HUES6 (cell line): ENCODE measurements at regions not wholly inside any gene's neighbourhood (a gene's known extent, or its start where the extent isn't known, plus 50 kb on each side); places are given as distances from the start of the nearest gene placed in this dataset.

ENCODE experiments used
- H3K27ac ChIP-seq: 2 replicates; pipeline ENCODE4 v1.7.0; 2013; ENCODE audit warnings: low read depth, mild to moderate bottlenecking, low read length, inconsistent platforms
- H3K27me3 ChIP-seq: 2 replicates; pipeline ENCODE4 v1.6.1; 2013; ENCODE audit warnings: low read length; ENCODE audit not compliant: control insufficient read depth, insufficient read depth
- H3K36me3 ChIP-seq: 2 replicates; pipeline ENCODE4 v1.6.1; 2013; ENCODE audit warnings: low read length; ENCODE audit not compliant: control insufficient read depth, insufficient read depth
- H3K4me1 ChIP-seq: 2 replicates; pipeline ENCODE4 v1.6.1; 2013; ENCODE audit warnings: low read length; ENCODE audit not compliant: control insufficient read depth, insufficient read depth
- H3K4me3 ChIP-seq: 2 replicates; pipeline ENCODE4 v1.5.1; 2013; ENCODE audit warnings: low read depth, low read length
- H3K9ac ChIP-seq: one replicate; pipeline ENCODE4 v1.6.1; 2013; ENCODE audit warnings: mild to moderate bottlenecking, low read length
- H3K9me3 ChIP-seq: 2 replicates; pipeline ENCODE4 v1.6.1; 2013; ENCODE audit warnings: low read depth, low read length; ENCODE audit not compliant: control insufficient read depth, insufficient read depth

DNA sequence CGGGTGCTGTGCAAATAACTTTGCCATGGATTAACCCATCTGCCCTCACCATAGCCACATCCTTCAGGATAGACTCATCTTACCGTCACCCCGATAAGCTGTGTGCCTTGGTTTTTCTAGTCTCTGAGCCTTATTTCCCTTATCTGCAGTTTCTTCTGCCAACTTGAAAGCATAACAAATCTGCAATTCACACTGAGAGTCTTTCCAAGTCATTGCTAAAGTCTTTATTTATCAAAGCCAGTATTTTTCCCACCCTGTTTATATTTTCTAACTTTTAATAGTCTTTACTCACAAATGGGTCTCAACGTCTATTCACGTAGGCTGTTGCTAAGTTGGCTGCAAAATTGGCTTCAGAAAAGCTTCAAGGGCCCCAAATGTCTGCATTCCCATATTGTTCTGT is 61.6 kb upstream of the SUCLG2 start:
- Histone ChIP-seq H3K9ac (no peak overlapping the region), H3K27ac (no peak overlapping the region), H3K27me3 (no peaks in the 10 kb centered on the region), H3K36me3 (no peaks in the 10 kb centered on the region), H3K4me1 (peaks cover 5% of the 10 kb centered on the region; the same call in 1 of the 2 replicates), H3K4me3 (no peak overlapping the region), H3K9me3 (no peaks in the 10 kb centered on the region)

DNA sequence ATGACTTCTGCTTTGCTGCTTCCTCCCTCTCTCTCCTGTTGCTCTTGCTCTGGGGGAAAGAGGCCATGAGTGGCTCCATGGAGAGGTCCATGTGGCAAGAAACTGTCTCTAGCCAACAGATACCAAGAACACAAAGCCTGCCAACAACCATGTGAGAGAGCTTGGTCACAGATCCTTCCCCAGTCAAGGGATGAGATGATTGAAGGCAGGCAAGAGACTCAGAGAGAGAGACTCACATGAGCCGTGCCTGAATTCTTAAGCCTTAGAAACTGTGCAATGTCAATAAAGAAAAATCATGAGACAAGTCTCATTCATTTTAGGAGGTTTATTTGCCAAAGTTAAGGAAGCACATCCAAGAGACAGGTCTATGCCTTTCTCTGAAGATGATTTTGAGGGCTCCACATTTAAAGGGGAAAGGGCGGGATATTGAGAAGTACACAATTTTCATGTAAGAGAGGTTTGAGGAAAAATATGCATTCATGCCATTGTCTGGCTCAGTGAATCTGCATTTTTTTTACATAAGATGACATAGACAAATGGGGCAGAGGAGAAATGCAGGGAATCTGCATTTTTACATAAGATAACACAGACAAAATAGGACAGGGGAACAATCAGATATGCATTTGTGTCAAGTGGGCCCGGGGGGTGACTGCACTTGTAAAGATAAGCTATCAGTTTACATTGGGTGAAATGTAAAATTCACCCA is 59.5 kb upstream of the SUCLG2 start:
- no peaks in the 10 kb centered on the region for H3K36me3 ChIP-seq
- H3K27me3 ChIP-seq, result no peaks in the 10 kb centered on the region
- no peak overlapping the region for H3K27ac ChIP-seq
- H3K4me3 ChIP-seq, result no peak overlapping the region
- H3K9me3 ChIP-seq, result no peaks in the 10 kb centered on the region
- H3K9ac ChIP-seq, result no peak overlapping the region
- peaks cover 5% of the 10 kb centered on the region; the same call in 1 of the 2 replicates for H3K4me1 ChIP-seq

DNA sequence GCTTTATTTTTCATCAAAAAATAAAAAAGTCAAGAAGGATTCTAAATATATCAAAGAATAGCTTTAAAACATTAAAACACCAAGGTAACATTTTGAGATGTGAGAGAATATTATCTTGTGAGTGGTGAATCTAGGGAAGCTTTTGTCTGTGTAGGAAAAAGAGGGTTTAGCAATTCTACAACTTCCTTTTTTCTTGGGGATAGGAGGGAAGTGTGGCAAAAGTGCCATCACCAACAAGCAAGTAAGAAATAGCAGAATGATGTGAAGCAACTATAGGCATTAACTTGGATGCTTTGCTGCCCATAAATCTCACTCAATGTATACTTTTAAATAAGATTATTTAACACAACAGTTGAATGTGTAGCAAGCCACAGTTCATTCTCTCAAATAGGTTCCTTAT is 57.8 kb upstream of the SUCLG2 start:
- Histone ChIP-seq H3K4me3 (no peak overlapping the region), H3K27me3 (no peaks in the 10 kb centered on the region), H3K4me1 (peaks cover 5% of the 10 kb centered on the region; the same call in 1 of the 2 replicates), H3K9me3 (no peaks in the 10 kb centered on the region), H3K9ac (no peak overlapping the region), H3K27ac (no peak overlapping the region), H3K36me3 (no peaks in the 10 kb centered on the region)

DNA sequence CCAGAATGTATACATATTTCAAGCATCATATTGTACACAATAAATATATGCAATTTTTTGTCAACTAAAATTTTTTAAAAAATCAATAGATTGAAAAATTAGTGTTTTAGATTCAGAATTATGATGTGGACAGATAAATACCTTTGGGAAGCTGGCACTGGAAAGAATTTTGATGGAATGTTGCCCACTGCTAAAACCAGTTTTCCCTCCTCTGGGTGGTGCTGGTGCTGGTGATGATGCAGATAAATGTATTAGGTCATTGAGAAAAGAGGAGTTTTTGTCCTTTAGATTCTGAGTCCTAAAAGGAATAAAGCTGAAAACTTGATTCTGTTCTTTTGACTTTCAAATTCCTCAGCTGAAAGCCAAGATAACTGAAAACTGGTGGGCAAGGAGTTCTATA is 56.0 kb upstream of the SUCLG2 start:
- H3K4me1 ChIP-seq, result peaks cover 5% of the 10 kb centered on the region; the same call in 1 of the 2 replicates
- no peaks in the 10 kb centered on the region for H3K9me3 ChIP-seq
- no peak overlapping the region for H3K9ac ChIP-seq
- H3K27me3 ChIP-seq, result no peaks in the 10 kb centered on the region
- H3K27ac ChIP-seq, result no peak overlapping the region
- H3K4me3 ChIP-seq, result no peak overlapping the region
- no peaks in the 10 kb centered on the region for H3K36me3 ChIP-seq

DNA sequence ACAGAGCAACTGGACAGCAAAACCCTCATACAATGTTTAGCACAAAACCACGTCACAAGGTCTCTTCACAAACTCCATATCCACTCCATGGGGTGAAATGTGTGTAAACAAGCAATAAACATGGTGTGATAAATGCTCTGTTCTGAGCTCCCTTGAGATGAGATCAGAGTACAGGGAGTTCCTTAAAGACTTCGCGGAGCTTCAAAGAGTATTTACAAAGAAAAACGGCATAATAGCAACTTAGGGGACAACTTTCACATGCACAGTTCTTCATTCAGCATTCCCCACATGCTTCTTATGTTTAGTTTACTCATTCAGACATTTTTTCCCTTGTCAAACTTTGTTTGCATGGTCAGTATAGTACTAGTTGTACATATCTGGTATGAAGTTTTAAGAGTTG is 52.5 kb upstream of the SUCLG2 start:
- H3K4me3 ChIP-seq, result no peak overlapping the region
- H3K27ac ChIP-seq, result no peak overlapping the region

DNA sequence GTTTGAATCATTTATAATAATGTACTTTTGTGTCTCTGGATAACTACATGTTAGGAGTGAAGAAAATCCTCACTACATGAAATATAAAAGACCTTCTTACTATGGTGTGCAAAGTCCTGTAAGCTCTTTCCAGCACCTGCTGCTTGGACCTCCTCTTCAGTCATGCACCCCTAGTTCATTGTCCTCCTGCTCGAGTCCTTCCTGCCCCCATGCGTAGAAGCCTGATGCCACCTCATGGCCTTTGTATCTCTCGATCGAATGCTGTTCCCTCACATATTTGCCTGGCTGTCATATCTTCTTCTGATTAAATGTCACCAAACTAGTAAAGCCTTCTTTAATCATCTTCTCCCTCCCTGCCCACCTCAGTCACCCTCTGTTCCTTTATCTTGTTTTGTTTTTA is 49.9 kb upstream of the SUCLG2 start:
- Histone ChIP-seq H3K4me1 (peaks cover 13% of the 10 kb centered on the region), H3K9ac (no peak overlapping the region), H3K4me3 (no peak overlapping the region), H3K27me3 (no peaks in the 10 kb centered on the region), H3K27ac (no peak overlapping the region), H3K36me3 (no peaks in the 10 kb centered on the region), H3K9me3 (no peaks in the 10 kb centered on the region)

More for the DNA sequence above, 52.5 kb upstream of the SUCLG2 start:
- H3K27me3 ChIP-seq, result no peaks in the 10 kb centered on the region
- H3K4me1 ChIP-seq, result peaks cover 13% of the 10 kb centered on the region
- H3K9me3 ChIP-seq, result no peaks in the 10 kb centered on the region
- H3K36me3 ChIP-seq, result no peaks in the 10 kb centered on the region
- H3K9ac ChIP-seq, result no peak overlapping the region
